Stimulated activated CD8-positive, alpha-beta memory T cell treated with anti-CD3 and anti-CD28 coated beads, Interleukin-2, amount 100 ng/mL, for 1 hour (primary cell): ENCODE measurements at regions not wholly inside any gene's neighbourhood (a gene's known extent, or its start where the extent isn't known, plus 50 kb on each side); places are given as distances from the start of the nearest gene placed in this dataset.
"Not testable (repeated sequence)": the region's sequence is repeated elsewhere in the genome, so short reads cannot be mapped to it uniquely, and the experiment has no call there.

ENCODE experiments used
- DNase-seq, 2 donors: peaks; one replicate each; pipeline ENCODE4 v3.0.0-alpha.2; 2020; ENCODE audit warnings: low read depth in 2 of 2

DNA sequence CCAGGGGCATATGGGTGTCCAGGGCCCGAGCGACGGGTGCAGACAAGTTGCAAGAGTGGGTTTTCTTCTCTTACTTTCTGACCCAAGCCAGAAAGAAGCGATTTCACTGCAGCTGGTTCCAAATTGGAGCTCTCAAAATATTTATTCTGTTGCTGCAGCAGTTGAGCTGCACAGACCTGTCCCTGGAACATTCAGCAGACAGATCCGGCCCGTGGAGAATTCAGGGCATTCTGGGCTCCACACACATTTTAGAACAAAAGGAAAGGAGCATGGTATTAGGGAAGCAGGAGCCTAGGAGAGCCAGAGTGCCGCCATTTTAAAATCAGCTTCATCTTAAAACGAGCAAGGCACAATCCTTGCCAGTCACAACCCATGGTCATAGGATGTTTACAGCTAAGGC lies 135.3 kb upstream of the TPM1 start:
- no peak for DNase-seq

DNA sequence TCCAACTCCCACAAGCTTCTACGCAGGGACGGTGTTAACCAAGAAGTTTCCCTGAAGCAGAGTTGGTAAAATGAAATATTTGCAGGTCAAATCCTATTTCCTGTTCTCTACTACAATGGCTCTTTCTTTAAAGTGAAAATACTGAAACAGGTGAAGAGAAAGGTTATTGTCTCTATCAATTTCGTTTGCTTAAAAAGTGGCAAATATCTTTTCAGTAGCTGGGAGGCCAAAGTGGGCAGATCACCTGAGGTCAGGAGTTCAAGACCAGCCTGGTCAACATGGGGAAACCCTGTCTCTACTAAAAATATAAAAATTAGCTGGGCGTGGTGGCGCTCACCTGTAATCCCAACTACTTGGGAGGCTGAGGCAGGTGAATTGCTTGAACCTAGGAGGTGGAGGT lies 134.2 kb upstream of the TPM1 start:
- not testable (repeated sequence) for DNase-seq

DNA sequence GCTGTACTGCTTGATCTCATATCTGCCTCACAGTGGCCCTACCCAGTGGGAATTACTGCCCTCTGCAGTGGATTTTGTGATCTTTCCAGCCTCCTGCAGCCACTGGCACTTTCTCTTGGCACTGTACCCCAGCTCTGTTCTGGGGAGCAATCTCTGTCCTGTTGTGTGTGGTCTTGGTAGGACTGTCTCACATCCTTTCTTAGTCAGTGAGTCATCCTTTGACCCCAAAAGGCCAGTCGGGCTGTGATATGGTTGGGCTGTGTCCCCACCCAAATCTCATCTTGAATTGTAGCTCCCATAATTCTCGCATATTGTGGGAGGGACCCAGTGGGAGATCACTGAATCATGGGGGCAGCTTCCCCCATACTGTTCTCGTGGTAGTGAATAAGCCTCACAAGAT lies 133.3 kb upstream of the TPM1 start:
- DNase-seq = no peak

DNA sequence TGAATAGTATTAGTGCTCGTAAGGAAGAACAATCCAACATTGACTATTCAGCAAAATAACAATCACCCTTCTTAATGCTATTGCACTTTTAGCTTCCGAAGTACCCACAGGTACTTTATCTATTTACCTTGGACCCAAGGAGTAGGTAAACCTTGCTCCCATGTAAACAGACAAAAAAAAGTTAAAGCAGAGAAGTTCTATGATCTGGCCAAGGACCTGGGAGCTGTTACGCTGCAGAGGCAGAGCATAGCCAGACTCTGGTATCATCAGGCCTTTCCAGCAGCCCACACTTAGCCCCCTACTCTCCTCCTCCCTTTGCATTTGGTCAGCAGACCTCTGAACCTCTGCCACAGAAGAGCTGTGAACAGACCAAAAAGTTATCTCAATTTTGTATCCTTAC lies 130.3 kb upstream of the TPM1 start:
- DNase-seq = no peak

DNA sequence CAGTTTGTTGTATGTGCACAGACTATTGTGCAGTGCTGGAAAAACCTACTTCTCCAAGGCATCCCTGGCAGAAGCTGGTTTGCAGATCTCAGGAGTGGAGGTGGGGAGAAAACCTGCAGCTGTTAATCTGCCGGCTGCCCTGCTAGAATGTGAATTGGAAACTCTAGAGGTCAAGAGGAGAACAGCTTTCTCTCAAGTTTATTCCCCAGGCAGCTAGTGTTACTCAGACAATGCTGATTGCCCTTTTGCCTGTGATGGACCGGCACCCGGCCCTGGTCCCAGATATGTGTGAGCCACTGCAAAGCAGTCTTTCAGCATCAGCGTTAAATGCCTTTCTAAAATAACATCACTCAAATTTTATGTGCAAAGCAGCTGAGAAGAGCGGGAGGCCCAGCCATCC lies 129.7 kb upstream of the TPM1 start:
- DNase-seq = no peak

DNA sequence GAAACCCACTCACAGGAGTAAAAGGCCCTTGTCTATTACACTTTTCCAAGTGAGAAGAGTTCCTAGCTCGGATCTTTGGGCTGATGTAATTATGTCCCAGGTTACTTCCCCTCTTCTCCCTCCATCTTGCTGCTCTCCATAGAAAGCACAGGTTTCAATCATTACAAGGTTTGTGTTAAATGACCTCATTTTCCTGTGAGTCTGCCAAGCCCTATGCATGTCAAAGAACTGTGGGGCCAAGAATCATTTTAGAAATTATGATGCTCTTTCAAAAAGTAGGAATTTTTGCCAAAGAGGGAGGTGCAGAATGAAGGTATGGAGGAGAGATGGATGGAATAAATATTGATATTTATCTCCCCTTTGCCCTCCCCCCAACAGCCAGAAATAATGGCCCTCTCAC lies 129.3 kb upstream of the TPM1 start:
- DNase-seq = no peak

DNA sequence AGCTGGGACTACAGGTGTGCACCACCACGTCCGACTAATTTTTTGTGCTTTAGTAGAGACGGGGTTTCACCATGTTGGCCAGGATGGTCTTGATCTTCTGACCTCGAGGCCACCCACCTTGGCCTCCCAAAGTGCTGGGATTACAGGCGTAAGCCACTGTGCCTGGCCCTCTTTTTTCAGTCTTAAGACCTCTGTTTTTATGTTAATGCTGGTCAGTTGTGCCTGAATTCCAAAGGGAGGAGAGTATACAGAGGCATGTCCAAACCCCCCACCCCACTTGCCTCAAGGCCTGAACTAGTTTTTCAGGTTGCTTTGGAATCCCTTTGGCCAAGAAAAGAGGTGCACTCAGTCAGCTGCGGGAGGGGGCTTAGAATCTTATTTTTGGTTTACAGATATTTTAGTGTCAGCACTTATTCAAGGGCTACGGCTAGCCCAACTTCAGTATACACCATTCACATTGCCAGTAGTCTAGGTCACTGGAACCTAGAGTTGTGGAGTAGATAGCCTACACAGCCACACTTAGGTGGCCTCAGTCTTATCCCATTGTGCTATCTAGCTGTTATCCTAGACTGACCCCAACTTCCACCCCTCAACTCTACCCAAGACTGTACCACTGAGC lies 128.0 kb upstream of the TPM1 start:
- no peak for DNase-seq

DNA sequence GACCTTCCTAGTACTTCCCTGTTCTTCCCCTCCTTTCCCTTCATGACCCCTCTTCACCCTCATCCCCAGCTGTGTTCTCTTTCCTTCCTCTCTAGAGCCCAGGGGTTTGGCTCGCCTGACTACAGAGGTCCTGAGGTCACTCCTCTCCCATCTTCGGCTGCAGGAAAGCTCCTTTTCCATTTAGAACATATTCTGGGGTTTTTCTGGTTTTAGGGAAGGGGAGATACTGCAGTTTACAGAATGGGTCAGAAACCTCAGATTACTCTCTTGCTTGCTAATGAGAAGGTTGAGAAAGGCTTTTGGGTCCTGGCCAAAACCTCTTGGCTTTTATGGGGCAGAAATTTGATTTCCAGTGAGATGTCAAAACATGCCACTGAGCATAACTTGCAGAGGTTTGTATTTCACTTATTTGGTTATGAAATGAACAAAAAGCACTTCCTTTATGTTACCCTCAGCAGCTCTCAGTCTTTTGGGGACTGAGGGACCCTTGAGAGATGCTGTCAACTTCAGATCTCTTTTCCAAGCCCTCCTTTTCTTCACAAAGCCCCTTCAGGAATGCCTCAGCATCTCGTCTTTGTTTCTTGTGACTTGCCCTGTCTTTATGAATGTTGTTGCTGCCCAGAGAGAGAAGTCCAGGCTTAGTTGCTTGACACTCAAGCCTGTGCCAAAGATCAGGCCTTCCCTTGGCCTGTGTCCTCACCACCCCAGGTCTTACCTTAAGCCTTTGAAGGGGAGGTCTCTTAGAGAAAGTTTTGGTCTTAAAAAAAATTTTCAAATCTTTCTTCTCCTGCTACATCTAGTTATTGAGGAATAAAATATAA lies 121.7 kb upstream of the TPM1 start:
- DNase-seq = no peak

DNA sequence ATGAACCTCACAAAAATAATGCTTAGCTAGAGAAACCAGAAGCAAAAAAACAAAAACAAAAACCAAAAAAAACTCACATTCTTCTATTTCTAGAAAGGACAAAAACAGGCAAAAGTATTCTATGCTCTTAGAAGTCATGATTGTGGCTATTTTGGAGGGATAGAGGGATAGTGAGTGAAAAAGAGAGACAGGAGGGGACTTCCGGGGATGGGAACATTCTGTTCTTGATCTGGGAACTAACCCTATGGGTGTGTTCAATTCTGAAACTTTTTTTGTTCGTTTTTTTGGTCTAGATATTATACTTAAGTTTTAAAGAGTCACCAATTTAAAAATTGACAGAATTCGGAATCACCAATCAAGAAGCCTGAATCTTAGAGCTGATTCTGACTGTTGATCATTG lies 120.0 kb upstream of the TPM1 start:
- no peak for DNase-seq

DNA sequence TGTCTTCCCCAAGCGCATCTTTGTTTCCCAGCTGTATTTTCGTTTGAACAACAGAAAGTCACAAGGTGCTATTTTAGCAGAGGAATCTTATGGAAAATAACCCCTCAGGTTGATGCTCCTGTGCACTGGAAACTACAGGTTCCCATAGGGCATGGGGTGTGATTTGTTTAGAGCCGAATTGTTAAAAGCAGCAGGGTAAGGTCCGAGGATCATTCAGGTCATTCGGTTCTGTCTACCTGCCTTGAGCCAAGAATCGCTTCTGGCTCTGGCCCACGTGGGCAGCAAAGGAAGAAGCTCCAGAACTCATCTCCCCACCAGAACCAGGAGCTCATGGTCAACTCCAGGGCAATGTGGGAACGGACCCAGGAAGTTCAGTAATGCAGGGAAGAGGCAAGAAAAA lies 116.7 kb upstream of the TPM1 start:
- DNase-seq = no peak

DNA sequence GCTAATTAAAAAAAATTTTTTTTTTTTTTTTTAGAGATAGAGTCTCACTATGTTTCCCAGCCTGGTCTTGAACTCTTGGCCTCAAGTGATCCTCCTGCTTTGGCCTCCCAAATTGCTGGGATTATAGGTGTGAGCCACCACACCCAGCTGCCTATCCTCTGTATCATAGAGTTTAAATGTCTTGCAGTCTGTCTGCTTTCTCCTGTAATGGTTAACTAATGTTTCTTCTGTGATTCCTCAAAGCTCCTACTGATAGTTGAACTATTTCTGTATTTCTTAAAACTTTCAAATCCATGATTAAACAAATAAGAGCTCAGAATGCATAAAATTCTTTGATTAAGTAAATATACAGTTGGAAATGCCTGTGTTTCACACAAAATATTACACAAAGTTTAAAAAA lies 115.4 kb upstream of the TPM1 start:
- no peak for DNase-seq

DNA sequence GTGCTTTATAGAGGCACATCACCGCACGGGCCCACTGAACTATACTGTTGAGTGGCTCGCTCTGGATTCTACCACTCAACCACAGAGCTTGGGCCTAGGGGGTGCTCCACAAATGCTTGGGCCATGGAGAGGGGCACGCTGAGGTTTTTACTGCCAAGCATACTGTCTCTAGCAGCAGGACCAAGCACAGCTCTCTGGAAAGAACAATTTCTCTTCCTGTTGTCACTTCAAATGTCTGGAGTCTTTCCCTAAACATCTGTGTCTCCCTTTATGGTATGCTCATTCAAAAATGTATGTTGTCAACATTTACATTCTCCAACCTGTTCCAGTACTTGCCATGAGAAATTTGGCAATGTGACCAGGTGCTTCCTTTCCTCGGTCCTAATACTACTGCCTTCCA lies 114.7 kb upstream of the TPM1 start:
- no peak for DNase-seq

DNA sequence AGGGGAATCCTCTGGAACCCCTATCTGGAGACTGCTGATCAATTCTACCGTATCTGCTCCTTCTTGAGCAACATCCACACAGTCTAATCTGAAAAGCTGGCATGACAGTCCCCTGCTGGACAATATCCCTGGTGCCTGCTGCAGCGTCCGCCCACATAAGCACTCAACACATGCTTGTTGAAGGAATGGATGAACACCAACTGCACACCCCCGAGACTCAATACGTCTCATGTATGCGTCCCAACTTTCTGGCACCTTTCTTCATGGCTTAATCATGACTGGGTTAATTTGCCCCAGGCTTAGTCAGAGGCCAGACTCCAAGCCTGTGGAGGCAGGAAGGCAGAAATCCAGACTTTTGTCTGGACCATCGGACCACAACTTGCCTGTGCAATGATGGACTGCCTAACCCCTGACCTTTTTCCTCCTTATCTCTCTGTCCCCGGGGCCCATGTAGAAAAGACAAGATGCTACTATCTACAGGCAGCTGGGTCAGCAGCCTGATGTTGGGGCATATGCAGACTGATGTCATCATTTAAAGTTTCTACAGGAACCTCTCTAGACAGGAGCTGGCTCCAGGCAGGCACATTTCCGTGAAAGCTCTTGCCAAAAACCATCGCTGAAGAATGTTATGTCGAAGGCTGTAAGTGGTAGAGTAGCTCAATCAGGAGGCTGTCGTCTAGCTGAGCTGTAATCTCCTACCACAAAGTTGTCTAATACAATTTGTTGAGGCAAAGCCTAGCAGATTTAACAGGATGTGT lies 114.1 kb upstream of the TPM1 start:
- no peak for DNase-seq

DNA sequence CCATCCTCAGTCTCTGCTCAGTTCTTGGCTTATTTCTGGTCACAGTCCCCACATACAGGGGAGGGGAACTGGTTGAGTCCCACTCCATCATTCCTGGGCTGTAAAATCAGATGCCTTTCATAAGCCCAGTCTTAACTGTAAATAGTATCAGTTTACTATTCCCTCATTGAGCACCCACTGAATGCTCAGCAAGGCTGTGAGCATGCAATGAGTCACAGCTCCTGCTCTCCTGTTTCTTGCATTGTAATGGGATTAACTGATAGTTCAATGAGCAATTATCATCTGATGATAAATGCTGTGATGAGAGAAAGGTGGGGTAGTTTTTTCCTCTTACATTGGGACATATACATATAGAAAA lies 113.6 kb upstream of the TPM1 start:
- no peak for DNase-seq

DNA sequence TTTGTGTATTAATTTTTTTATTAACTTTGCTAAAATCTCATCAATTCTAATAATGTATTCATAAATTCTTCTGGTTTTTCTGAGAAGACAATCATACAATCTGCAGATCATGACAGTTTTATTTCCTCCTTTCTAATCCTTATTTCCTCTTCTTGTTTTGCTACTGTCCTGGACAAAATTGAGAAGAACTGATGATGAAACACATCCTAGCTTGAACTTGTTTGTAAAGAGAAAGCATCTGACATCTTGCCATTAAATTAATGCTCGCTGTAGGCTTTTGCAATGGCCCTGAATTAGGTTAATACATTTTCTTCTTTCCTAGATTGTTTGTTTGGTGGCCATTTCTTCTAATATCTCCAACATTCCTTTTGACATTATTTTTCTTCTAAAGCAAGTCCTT lies 110.9 kb upstream of the TPM1 start:
- no peak for DNase-seq

DNA sequence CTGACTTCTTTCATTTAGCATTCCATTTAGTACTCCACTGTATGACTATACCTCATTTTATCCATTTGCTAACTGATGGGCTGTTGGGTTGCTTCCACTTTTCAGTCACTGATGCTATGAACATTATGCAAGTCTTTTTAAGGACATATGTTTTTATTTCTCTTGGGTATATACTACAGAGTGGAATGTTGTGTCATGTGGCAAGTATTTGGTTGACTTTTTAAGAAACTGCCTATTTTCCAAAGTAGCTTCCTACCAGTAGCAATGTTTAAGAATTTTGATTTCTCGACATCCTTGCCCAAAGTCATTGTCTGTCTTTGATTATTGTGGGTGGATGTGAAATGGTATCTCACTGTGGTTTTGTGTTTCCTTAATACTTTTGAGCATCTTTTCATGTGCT lies 110.1 kb upstream of the TPM1 start:
- DNase-seq = no peak

DNA sequence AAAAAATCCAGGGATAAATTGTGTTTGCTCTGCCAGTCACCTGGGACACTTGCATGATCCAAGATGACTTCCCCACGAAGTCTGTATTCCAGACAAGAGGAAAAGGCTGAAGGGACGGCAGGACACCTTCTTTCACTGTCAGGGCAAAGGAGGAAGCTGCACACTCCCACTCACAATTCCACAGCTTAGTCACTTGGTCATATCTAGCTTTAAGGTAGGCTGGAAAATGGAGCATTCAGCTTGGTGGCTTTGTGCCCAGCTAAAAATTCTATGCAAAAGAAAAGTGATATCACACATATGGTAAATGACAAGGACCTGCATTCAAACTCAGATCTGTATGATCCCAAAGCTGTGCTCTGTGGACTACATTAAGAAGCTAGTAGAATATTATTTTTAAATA lies 109.2 kb upstream of the TPM1 start:
- no peak for DNase-seq

DNA sequence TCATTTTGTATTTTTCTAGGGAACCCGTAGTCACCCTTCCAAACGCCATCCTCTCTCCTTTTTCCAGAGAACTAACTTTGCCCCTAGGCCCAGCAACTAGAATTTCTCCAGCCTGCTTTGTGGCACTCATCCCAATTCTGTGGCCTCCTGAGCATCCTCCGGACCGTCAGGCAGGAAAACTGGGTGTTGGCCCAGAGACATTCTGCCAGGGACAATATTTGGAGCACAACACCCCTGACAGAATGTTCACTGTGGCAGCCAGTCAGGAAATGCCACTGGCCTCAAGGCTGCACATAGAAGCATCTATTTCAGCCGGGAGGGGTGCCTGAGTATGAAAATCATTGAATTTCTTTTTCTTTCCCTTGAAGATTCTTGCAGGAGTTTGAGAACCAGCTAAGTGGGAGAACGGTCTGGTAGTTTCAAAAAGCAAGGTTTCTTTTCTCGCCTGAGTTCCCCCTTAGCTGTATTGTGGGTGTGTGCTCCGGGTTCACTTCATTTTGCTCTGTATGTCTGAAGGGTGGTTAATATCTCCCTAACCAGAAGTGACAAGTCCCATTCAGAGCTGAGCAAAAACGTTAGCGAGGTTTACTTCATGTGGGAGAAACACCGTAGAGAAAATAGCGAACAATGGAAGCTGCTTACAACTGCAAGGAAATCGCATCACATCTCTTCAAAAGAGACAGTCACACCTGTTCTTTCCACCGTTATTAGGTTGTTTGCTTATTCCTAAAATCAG lies 108.1 kb upstream of the TPM1 start:
- DNase-seq = no peak

DNA sequence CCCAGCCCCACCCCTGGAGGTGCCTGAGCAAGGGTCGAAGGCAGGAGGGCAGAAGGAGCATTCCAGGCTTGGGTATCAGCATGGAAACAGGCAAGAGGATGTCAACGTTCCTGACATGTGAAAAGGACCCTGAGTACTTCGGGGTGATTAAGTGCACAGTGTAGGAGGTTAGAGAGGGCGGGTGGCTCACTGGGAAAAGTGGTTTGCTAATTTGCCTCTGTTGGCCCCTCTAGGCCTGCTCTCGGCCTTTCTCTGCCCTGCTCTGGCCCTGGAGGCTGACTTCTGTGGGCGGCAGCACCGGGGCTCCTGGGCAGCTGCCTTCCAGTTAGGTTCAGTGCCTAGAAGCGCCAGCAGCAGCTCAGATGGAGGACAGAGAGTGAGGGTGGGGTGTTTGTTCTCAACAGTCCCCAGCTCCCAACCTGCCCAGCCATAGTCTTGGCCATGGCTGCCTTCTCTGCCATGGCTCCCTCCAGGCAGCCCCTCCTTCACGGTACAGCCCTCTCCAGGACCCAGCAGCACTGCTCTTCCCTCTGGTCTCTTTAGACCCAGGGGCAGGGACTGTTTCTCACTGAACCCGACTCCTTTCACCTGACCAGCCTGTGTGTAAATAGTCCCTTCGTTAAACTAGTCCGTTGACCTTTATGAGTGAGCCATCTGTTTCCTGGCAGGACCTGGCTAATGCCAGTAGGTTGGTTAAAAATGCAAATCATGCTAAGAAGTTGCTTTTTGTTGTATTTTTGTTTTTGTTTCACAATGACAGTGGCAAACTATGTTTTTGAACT lies 107.1 kb upstream of the TPM1 start:
- no peak for DNase-seq

DNA sequence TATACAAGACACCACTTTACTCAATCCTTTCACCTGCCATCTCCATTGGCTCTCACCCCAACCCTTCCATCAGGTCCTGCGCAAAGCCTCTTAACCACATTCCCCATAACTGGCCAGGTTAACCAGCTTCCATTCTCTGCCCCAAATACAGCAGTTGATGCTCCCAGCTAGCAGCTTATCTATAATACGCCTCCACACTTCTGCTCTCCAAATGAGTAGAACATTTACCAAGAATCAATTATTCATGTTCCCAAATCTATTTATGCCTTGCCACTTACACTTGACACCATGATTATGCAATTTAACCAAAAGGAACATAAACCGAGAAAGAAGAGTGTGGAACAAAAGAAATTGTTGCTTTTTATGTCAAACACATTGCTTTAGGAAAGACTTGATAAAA lies 103.7 kb upstream of the TPM1 start:
- DNase-seq = no peak

DNA sequence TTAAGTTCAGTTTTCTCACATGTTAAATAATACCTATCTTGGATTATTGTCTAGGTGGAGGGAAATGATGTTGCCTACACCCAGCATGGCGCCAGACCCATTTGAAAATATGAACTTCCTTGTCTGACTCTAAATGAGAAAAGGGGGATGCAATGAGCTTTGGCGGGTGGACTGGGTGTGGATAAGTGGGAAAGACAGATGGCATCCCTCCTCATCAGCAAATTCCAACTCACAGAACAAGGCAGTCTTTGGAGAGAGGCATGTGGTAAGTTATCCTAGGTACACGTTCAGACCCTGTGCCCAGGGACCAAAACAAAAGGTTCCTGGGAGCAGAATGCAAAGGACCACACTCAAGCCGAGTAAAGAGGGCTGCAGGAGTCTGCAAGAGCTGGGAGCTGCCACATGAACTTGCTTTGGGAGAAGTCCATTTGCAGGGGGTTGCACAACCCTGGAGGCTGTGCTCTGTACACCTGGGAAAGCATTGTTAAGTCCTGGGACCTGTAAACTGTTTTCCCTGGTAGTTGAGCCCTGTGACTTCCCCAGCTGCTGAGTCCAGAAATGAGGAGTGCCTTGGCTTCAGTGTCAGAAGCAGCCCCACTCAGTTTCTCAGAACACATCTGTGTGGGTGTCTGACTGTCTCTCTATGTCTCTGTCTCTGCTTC lies 102.3 kb upstream of the TPM1 start:
- DNase-seq = no peak
